GM19043 (cell line): ENCODE measurements at regions not wholly inside any gene's neighbourhood (a gene's known extent, or its start where the extent isn't known, plus 50 kb on each side); places are given as distances from the start of the nearest gene placed in this dataset.
"Not testable (repeated sequence)": the region's sequence is repeated elsewhere in the genome, so short reads cannot be mapped to it uniquely, and the experiment has no call there.

ENCODE experiments used
- ATAC-seq: cut with Tn5 transposase; IDR thresholded peaks from one replicate; pipeline ENCODE4 v1.9.1; 2021; ENCODE audit warnings: low read depth; ENCODE audit not compliant: unreplicated experiment

DNA sequence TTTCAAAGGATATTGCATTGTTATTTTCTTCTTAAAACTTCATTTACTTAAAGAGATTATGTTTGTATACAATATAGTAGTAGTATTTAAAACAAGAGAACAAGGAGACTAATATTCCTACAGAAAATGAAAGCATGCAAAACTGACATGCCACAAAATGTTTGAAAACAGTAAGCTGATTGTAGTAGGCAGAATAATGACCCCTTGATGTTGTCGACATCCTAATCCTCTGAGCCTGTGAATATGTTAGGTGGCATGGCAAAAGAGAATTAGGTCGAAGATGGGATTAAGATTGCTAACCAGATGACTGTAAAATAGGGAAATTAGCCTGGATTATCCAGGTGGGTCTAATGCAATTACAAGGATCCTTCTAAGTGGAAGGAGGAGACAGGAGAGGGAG is 522.2 kb upstream of the NR3C2 start:
- ATAC-seq: no peak

DNA sequence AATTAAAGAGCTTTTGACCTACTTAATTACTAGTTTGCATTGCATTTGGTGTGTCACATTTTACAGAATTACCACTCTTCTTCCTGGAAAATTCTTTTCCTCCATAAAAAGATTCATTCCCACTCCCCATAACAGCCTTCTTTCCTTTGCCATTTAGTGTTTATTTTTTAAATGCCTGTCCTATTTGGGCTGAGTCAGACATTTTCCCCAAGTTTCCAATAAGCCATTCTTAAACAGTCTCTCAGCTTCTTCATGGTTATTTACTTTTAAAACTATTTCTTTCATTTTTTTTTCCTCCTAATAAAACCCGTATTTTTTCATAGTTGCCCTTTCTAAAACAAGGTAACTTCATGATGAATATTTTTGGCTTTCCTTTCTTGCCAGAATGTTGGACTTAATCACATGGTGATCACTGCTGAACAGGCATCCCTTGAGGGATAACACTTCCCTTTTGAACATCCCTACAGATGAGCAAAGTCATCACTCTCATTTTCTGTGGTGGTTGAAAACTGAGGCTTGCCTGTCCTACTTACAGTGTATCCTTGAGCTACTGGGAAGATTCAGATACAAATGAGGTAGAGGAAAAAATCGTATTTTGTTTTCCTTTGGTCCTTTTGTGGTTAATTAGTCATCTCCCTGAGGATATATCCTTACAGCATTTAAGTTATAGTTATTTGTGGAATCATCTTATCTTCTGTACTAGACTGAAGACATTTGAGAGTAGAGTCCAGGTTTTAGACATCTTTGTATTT is 520.5 kb upstream of the NR3C2 start:
- no peak for ATAC-seq

DNA sequence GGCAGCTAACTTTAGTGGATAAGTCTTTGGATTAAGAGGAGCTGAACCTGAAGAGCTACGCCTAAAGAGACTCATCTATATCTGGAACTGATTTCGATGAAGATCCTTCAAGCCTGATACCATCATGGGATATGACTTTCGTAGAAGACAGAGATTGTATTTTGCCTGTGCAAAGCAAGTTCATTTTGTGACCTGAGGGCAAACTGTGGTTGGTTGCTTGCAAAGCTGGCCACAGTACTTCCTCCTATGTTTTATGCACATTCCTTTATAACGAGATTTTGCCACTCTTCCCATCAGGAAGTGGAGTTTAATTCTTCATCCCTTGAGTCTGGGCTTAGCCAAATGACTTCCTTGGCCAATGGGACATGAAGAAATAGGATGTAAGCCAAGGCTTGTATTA is 519.3 kb upstream of the NR3C2 start:
- no peak for ATAC-seq

DNA sequence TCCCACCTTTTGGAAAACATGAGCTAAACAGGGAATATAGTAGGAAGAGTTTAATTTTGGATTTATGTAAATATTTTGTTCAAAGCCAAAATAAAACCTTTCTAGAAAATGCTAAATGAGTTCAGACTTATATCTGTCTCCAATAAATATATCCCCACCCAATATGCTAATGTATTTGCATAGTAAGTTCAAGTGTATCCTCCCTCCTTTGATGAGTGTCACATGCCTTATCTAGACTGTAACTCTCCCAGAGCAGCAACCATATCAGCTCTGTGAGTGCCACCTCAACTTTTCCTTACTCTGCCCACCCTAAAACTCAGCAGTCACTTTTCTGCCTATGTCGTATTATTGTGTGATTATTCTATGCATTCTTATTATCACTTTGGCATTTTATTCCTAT is 516.1 kb upstream of the NR3C2 start:
- ATAC-seq: no peak

DNA sequence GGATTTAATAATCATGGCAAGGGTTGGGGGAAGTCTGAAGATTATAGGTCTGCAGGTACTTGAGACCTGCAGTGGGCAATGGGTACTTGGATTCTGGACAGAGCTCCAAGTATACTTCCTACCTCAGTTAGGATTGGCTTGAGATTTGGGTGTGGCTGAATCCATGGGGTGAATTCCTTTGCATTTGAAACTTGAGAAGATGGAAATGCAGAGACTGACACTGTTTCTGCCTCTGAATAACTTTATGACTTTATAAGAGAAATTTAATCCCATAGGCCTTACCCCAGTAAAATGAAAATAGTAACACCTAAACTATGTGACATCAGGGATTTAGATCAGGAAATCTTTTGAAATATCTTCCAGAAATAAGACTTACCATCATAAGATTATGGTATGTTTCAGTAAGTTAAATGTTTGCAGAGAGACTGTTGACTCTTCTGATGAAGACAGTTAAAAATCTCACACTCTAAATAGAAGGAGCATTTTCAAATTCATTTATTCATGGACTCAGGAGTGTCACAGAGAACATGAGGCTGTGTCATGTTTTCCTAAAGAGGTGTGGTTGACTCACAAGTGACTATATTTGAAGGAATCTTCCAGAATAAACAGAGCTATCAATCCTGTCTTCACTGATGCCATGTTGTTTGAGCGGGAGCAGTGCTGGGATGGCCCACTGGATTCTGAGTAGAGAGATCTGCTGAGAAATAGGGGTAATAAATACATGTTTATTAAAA is 513.5 kb upstream of the NR3C2 start:
- no peak for ATAC-seq

DNA sequence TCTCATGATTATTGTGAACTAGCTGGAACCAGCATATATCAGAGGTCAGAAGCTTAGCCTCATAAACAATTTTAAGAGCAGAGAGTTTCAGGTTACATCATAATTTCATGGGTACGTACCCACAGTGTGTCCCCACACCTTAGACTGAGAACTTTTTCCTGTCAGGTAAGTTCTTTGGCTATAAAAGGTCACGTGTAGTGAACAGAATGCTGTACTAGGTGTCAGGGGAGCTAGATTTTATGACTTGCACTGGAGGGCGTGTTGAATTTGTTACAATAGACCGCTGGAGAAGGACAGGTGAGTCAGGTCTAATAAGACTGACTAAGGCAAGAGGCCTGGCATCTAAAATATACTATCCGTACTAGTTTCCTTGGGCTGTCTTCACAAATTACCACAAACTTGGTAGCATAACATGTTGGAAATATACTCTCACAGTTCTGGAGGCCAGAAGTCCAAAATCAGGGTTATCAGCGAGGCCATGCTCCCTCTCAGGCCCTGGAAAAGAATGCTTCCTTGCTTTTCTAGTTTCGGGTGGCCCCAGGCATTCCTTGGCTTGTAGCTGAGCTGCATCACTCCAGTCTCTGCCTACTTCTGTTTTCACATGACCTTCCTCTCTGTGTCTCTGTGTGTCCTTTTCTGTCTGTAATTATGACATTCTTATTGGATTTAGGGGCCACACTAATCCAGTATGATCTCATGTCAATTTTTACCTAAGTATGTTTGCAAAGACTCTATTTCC is 512.0 kb upstream of the NR3C2 start:
- ATAC-seq: no peak

GRCh38 chr4:148951346-148951745 is 509.1 kb upstream of the NR3C2 start:
- ATAC-seq: no peak

DNA sequence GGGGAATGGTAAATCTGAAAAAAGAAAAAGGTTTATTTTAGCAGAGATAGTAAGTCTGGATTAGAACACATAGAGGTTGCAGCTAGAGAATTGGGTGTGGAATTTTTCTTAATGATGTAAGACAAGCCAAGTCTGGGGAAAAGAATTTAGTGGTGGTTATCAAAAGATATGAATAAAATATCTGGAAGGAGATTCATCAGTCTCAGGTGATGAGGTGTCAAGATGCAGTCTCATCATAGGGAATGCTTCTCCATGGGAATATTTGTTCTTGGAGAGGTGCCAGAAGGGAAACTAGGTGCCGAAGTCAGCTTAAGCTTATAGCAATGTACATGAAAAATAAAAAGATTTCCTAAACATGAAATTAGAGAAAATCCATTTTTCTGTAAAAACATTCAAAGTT is 504.1 kb upstream of the NR3C2 start:
- ATAC-seq: no peak

- ATAC-seq: no peak
Measured at GRCh38 chr4:148944839-148945219, 502.6 kb upstream of the NR3C2 start.

- ATAC-seq: no peak
Measured at GRCh38 chr4:148944136-148944838, 502.1 kb upstream of the NR3C2 start.

- ATAC-seq: no peak
Measured at GRCh38 chr4:148934926-148935578, 492.8 kb upstream of the NR3C2 start.

GRCh38 chr4:148926276-148927260 is 484.4 kb upstream of the NR3C2 start:
- ATAC-seq: no peak

DNA sequence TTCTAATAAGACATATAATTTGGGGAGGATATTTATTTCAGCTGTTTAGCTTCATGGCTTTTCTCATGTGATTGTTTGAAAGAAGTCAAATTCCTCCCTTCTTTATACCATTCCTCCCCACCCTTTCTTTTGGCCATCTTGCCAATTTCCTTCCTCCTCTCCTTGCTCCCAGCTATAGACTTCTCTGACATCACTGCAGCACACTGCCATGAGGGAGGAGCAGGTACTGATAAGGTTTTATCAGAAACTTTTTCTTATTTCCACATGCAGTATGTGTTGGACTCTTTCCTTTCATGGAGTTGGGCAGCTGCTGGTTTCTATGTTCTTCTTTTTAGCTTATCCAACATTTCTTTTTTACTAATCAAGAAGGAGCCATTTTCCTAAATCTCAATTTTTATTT is 481.7 kb upstream of the NR3C2 start:
- no peak for ATAC-seq

- ATAC-seq: no peak
Measured at GRCh38 chr4:148922497-148922896, 480.3 kb upstream of the NR3C2 start.

GRCh38 chr4:148914734-148915133 is 472.5 kb upstream of the NR3C2 start:
- no peak for ATAC-seq

- no peak for ATAC-seq
Measured at GRCh38 chr4:148914301-148914700, 472.1 kb upstream of the NR3C2 start.

DNA sequence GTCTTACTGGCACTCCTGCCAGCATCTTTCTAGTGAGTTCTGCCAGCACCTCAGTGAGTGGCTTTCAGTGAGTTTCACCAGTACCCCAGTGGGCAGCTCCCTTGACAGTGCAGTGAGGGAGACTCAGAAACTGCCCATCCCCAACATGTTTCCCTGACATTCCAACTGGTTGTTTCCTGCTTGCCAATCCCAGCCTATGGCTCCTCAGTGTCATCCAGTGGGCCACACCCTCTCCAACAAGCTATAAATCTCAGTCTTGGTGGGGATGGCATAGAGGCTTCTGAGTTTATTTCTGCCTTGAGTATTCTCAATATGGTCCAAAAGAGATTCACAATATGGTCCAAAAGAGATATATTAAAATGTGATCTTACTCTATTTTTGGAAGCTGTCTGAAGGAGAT is 461.2 kb upstream of the NR3C2 start:
- no peak for ATAC-seq

DNA sequence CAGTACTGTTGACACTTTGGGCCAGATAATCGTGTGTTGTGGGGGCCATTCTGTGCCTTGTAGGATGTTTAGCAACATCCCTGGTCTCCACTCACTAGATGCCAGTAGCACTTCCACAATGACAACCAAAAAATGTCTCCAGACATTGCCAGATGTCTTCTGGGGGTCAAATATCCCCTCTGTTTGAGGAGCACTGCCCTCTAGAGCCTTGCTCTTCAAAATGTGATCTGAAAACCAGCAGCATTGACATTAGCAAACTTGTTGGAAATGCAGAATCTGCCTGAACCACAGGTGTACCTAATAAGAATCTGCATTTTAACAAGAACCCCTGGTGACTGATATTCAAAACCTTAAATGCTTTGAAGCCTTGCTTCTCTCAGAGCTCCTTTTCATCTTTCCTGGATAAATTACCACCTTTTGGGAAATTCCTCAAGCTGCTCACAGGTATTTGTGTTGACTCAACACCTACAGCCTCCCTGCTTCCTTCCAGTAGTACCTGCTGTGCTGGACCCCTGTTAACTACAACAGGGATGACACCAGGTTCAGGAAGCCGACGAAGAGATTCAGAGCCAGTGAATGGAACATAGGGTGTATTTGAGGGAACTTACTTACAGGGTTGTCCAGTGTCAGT is 459.0 kb upstream of the NR3C2 start:
- no peak for ATAC-seq

GRCh38 chr4:148898139-148898538 is 455.9 kb upstream of the NR3C2 start:
- not testable (repeated sequence) for ATAC-seq
